ENCODE measurements at regions not wholly inside any gene's neighbourhood (a gene's known extent, or its start where the extent isn't known, plus 50 kb on each side); places are given as distances from the start of the nearest gene placed in this dataset.

DNA sequence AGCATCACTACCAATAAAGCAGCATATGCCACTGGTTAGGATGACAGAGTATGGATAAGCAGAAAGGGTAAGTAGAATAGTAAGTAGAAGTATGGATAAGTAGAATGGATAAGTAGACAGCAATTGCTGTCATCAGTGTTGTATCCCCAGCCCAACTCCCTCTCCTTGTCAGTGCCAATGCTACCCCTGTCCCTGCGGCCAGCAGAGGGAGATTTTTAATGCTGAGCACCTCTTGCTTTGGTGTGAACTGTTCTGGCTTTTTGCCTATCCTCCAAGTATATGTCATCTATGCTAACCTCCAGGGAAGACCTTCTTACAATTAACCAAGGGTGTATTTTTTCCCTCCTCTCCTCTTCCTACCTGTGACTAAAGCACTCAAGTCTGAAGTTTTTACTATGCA lies 136.7 kb upstream of the SPHKAP start:
- no peaks in the 10 kb centered on the region for H3K9me2 ChIP-seq (replicated peaks; ENCODE audit: insufficient read depth, low read length)

DNA sequence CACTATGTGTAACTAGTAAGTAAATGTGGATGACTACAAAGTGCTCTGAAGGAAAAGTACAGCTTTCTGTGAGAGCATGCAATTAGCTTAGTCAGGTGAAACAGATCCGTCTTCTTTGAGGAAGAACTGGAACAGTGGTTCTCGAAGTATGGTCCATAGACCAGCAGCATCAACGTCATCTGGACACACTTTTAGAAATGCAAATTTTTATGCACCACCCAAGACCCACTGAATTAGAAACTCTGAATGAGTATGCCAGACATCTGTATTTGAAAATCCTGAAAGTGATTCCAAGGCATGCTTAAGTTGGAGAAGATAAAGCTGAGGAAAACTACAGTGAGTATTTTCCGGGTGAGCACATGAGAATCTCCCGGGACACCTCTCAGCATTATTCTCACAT lies 130.7 kb upstream of the SPHKAP start:
- Histone ChIP-seq H3K9me2 (replicated peaks; ENCODE audit: insufficient read depth, low read length) (no peaks in the 10 kb centered on the region), H3F3A (ENCODE audit: insufficient read depth) (no peaks in the 10 kb centered on the region), H3K27me3 (ENCODE audit: low read length) (no peaks in the 10 kb centered on the region), H3K27ac (ENCODE audit: low read depth, low read length) (no peak overlapping the region), H3K36me3 (ENCODE audit: low read length) (no peaks in the 10 kb centered on the region), H3K4me2 (ENCODE audit: low read depth, low read length, poor library complexity, severe bottlenecking) (no peak overlapping the region), H3K9ac (ENCODE audit: low read length) (no peak overlapping the region), H3K9me3 (ENCODE audit: insufficient read depth, low read length) (no peaks in the 10 kb centered on the region), H4K20me1 (ENCODE audit: low read depth, low read length) (no peaks in the 10 kb centered on the region), H2AFZ (ENCODE audit: low read depth, low read length, severe bottlenecking) (no peak overlapping the region), H3K79me2 (ENCODE audit: insufficient read depth, low read length) (no peaks in the 10 kb centered on the region), H3K4me3 (ENCODE audit: insufficient read depth, low read length, poor library complexity, severe bottlenecking) (no peak overlapping the region)
- TF ChIP-seq, protein P1, sequence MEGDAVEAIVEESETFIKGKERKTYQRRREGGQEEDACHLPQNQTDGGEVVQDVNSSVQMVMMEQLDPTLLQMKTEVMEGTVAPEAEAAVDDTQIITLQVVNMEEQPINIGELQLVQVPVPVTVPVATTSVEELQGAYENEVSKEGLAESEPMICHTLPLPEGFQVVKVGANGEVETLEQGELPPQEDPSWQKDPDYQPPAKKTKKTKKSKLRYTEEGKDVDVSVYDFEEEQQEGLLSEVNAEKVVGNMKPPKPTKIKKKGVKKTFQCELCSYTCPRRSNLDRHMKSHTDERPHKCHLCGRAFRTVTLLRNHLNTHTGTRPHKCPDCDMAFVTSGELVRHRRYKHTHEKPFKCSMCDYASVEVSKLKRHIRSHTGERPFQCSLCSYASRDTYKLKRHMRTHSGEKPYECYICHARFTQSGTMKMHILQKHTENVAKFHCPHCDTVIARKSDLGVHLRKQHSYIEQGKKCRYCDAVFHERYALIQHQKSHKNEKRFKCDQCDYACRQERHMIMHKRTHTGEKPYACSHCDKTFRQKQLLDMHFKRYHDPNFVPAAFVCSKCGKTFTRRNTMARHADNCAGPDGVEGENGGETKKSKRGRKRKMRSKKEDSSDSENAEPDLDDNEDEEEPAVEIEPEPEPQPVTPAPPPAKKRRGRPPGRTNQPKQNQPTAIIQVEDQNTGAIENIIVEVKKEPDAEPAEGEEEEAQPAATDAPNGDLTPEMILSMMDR (IDR thresholded peaks at IDR 0.05; ENCODE audit: insufficient read depth, low read length, poor library complexity, severe bottlenecking): no peak
- no peak for TF ChIP-seq EZH2phosphoT487 (conservative IDR thresholded peaks at IDR 0.05; ENCODE audit: low read length)

More for the DNA sequence above, 136.7 kb upstream of the SPHKAP start:
- Histone ChIP-seq H3K4me2 (ENCODE audit: low read depth, low read length, poor library complexity, severe bottlenecking) (no peak overlapping the region), H2AFZ (ENCODE audit: low read depth, low read length, severe bottlenecking) (no peak overlapping the region), H3K27me3 (ENCODE audit: low read length) (no peaks in the 10 kb centered on the region), H3F3A (ENCODE audit: insufficient read depth) (no peaks in the 10 kb centered on the region), H3K27ac (ENCODE audit: low read depth, low read length) (no peak overlapping the region), H3K9me3 (ENCODE audit: insufficient read depth, low read length) (no peaks in the 10 kb centered on the region), H3K9ac (ENCODE audit: low read length) (no peak overlapping the region), H3K36me3 (ENCODE audit: low read length) (no peaks in the 10 kb centered on the region), H4K20me1 (ENCODE audit: low read depth, low read length) (no peaks in the 10 kb centered on the region), H3K79me2 (ENCODE audit: insufficient read depth, low read length) (no peaks in the 10 kb centered on the region), H3K4me3 (ENCODE audit: insufficient read depth, low read length, poor library complexity, severe bottlenecking) (no peak overlapping the region)
- TF ChIP-seq, protein P1 (IDR thresholded peaks at IDR 0.05; ENCODE audit: insufficient read depth, low read length, poor library complexity, severe bottlenecking): no peak
- TF ChIP-seq EZH2phosphoT487 (conservative IDR thresholded peaks at IDR 0.05; ENCODE audit: low read length): no peak

DNA sequence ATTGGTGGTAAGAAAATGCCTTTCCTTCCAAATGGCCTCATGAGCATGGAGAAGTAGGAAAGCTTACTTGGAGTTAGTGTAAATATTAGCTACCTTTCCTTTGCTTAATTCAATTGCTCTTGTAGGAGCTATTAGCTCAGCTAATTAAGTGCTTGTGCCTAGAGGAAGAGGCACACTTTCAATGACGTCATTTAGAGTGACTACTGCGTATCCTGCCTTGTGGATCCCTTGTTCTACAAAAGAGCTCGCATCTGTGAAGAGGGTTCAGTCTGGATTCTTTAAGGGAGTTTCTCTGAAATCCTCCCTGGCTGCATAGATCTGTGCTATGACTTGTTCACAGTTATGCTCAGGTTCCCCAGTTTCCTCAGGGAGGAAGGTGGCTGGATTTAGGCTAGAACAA lies 122.5 kb upstream of the SPHKAP start:
- Histone ChIP-seq H3K36me3 (ENCODE audit: low read length) (no peaks in the 10 kb centered on the region), H3F3A (ENCODE audit: insufficient read depth) (no peaks in the 10 kb centered on the region), H3K4me2 (ENCODE audit: low read depth, low read length, poor library complexity, severe bottlenecking) (no peak overlapping the region), H3K27ac (ENCODE audit: low read depth, low read length) (no peak overlapping the region), H3K79me2 (ENCODE audit: insufficient read depth, low read length) (no peaks in the 10 kb centered on the region), H4K20me1 (ENCODE audit: low read depth, low read length) (no peaks in the 10 kb centered on the region), H3K4me3 (ENCODE audit: insufficient read depth, low read length, poor library complexity, severe bottlenecking) (no peak overlapping the region), H3K27me3 (ENCODE audit: low read length) (no peaks in the 10 kb centered on the region), H3K9ac (ENCODE audit: low read length) (no peak overlapping the region), H3K9me3 (ENCODE audit: insufficient read depth, low read length) (no peaks in the 10 kb centered on the region), H3K9me2 (replicated peaks; ENCODE audit: insufficient read depth, low read length) (no peaks in the 10 kb centered on the region), H2AFZ (ENCODE audit: low read depth, low read length, severe bottlenecking) (no peak overlapping the region)
- TF ChIP-seq EZH2phosphoT487 (conservative IDR thresholded peaks at IDR 0.05; ENCODE audit: low read length): no peak
- TF ChIP-seq, protein P1 (IDR thresholded peaks at IDR 0.05; ENCODE audit: insufficient read depth, low read length, poor library complexity, severe bottlenecking): no peak
